WTC11 (cell line): ENCODE measurements at regions not wholly inside any gene's neighbourhood (a gene's known extent, or its start where the extent isn't known, plus 50 kb on each side); places are given as distances from the start of the nearest gene placed in this dataset.

Experiments used
- CREB1 ChIP-seq: sonication (generic); formaldehyde crosslinking; IDR thresholded peaks from 2 replicates; pipeline ENCODE4 v1.8.0; 2023; ENCODE audit warnings: mild to moderate bottlenecking, missing genetic modification reagents
- IRF2 ChIP-seq: sonication (generic); formaldehyde crosslinking; IDR thresholded peaks from 2 replicates; pipeline ENCODE4 v1.8.0; 2022; ENCODE audit warnings: low read depth, missing genetic modification reagents, borderline replicate concordance
- MXD4 ChIP-seq: fragments of 250-450 bp; sonication (Bioruptor Pico); IDR thresholded peaks from 2 replicates; pipeline ENCODE4 v1.8.0; 2021; ENCODE audit warnings: mild to moderate bottlenecking, moderate library complexity, borderline replicate concordance
- NR2C2 ChIP-seq: sonication (generic); formaldehyde crosslinking; IDR thresholded peaks from 2 replicates; pipeline ENCODE4 v1.8.0; 2022; ENCODE audit warnings: mild to moderate bottlenecking, missing genetic modification reagents
- TEAD1 ChIP-seq: sonication (generic); formaldehyde crosslinking; IDR thresholded peaks from 2 replicates; pipeline ENCODE4 v1.8.0; 2022; ENCODE audit warnings: mild to moderate bottlenecking, missing genetic modification reagents
- TEAD4 ChIP-seq: sonication (generic); formaldehyde crosslinking; IDR thresholded peaks from 2 replicates; pipeline ENCODE4 v1.8.0; 2022; ENCODE audit warnings: mild to moderate bottlenecking, missing genetic modification reagents
- ZNF138 ChIP-seq: sonication (generic); formaldehyde crosslinking; conservative IDR thresholded peaks from 2 replicates; pipeline ENCODE4 v1.8.1; 2022; ENCODE audit warnings: mild to moderate bottlenecking, moderate library complexity, missing genetic modification reagents
- ZNF671 ChIP-seq: fragments of 250-450 bp; sonication (Bioruptor Pico); IDR thresholded peaks from 2 replicates; pipeline ENCODE4 v1.8.0; 2021; ENCODE audit warnings: mild to moderate bottlenecking
- TF ChIP-seq, protein P1 (sequence below): fragments of 200-600 bp; IDR thresholded peaks from 2 replicates; pipeline ENCODE4 v1.8.0; 2022; ENCODE audit warnings: antibody characterized with exemption
- TF ChIP-seq, protein P2 (sequence below): sonication (generic); formaldehyde crosslinking; IDR thresholded peaks from 2 replicates; pipeline ENCODE4 v1.8.1; 2023; ENCODE audit warnings: mild to moderate bottlenecking, missing genetic modification reagents, moderate library complexity
- TF ChIP-seq, protein P3 (sequence below): sonication (generic); formaldehyde crosslinking; IDR thresholded peaks from 2 replicates; pipeline ENCODE4 v1.8.1; 2023; ENCODE audit warnings: mild to moderate bottlenecking, missing genetic modification reagents, borderline replicate concordance
- TF ChIP-seq, protein P4 (sequence below): sonication (generic); formaldehyde crosslinking; IDR thresholded peaks from 2 replicates; pipeline ENCODE4 v1.8.1; 2022; ENCODE audit warnings: mild to moderate bottlenecking, missing genetic modification reagents, moderate library complexity, borderline replicate concordance
- TF ChIP-seq, protein P5 (sequence below): fragments of 250-450 bp; sonication (Bioruptor Pico); IDR thresholded peaks from 2 replicates; pipeline ENCODE4 v1.9.0; 2021; ENCODE audit warnings: mild to moderate bottlenecking
- TF ChIP-seq, protein P6 (sequence below): sonication (generic); formaldehyde crosslinking; conservative IDR thresholded peaks from 2 replicates; pipeline ENCODE4 v1.8.1; 2022; ENCODE audit warnings: mild to moderate bottlenecking, missing genetic modification reagents

DNA sequence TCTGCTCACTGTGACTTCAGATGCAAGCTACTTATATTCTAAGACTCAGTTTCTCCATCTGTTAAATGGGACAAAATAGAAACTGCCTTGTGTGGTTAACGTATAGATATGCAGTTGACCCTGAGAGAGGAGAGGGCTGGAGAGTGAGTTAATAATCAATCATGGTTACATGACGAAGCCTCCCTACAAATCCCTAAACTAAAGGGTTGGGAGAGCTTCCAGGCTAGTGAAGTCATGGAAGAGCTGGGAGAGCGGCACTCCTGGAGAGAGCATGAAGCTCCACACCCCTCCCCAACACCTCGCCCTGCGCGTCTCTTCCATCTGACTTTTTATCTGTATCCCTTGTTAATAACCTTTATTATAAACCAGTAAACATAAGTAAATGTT is 138.5 kb upstream of the FAM9B start:
- TF ChIP-seq, protein P1, sequence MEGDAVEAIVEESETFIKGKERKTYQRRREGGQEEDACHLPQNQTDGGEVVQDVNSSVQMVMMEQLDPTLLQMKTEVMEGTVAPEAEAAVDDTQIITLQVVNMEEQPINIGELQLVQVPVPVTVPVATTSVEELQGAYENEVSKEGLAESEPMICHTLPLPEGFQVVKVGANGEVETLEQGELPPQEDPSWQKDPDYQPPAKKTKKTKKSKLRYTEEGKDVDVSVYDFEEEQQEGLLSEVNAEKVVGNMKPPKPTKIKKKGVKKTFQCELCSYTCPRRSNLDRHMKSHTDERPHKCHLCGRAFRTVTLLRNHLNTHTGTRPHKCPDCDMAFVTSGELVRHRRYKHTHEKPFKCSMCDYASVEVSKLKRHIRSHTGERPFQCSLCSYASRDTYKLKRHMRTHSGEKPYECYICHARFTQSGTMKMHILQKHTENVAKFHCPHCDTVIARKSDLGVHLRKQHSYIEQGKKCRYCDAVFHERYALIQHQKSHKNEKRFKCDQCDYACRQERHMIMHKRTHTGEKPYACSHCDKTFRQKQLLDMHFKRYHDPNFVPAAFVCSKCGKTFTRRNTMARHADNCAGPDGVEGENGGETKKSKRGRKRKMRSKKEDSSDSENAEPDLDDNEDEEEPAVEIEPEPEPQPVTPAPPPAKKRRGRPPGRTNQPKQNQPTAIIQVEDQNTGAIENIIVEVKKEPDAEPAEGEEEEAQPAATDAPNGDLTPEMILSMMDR: no peak
- TF ChIP-seq, protein P2, sequence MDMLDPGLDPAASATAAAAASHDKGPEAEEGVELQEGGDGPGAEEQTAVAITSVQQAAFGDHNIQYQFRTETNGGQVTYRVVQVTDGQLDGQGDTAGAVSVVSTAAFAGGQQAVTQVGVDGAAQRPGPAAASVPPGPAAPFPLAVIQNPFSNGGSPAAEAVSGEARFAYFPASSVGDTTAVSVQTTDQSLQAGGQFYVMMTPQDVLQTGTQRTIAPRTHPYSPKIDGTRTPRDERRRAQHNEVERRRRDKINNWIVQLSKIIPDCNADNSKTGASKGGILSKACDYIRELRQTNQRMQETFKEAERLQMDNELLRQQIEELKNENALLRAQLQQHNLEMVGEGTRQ (CRISPR knock-in tag): no peak
- TF ChIP-seq, protein P3, sequence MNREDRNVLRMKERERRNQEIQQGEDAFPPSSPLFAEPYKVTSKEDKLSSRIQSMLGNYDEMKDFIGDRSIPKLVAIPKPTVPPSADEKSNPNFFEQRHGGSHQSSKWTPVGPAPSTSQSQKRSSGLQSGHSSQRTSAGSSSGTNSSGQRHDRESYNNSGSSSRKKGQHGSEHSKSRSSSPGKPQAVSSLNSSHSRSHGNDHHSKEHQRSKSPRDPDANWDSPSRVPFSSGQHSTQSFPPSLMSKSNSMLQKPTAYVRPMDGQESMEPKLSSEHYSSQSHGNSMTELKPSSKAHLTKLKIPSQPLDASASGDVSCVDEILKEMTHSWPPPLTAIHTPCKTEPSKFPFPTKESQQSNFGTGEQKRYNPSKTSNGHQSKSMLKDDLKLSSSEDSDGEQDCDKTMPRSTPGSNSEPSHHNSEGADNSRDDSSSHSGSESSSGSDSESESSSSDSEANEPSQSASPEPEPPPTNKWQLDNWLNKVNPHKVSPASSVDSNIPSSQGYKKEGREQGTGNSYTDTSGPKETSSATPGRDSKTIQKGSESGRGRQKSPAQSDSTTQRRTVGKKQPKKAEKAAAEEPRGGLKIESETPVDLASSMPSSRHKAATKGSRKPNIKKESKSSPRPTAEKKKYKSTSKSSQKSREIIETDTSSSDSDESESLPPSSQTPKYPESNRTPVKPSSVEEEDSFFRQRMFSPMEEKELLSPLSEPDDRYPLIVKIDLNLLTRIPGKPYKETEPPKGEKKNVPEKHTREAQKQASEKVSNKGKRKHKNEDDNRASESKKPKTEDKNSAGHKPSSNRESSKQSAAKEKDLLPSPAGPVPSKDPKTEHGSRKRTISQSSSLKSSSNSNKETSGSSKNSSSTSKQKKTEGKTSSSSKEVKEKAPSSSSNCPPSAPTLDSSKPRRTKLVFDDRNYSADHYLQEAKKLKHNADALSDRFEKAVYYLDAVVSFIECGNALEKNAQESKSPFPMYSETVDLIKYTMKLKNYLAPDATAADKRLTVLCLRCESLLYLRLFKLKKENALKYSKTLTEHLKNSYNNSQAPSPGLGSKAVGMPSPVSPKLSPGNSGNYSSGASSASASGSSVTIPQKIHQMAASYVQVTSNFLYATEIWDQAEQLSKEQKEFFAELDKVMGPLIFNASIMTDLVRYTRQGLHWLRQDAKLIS (CRISPR knock-in tag): no peak
- TF ChIP-seq NR2C2 (CRISPR knock-in tag) (no peak), TEAD1 (CRISPR knock-in tag) (no peak), CREB1 (CRISPR knock-in tag) (no peak), ZNF138 (no peak), IRF2 (no peak), MXD4 (no peak), ZNF671 (CRISPR knock-in tag) (no peak), TEAD4 (CRISPR knock-in tag) (no peak)
- TF ChIP-seq, protein P4, sequence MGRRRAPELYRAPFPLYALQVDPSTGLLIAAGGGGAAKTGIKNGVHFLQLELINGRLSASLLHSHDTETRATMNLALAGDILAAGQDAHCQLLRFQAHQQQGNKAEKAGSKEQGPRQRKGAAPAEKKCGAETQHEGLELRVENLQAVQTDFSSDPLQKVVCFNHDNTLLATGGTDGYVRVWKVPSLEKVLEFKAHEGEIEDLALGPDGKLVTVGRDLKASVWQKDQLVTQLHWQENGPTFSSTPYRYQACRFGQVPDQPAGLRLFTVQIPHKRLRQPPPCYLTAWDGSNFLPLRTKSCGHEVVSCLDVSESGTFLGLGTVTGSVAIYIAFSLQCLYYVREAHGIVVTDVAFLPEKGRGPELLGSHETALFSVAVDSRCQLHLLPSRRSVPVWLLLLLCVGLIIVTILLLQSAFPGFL (CRISPR knock-in tag): no peak
- TF ChIP-seq, protein P5, sequence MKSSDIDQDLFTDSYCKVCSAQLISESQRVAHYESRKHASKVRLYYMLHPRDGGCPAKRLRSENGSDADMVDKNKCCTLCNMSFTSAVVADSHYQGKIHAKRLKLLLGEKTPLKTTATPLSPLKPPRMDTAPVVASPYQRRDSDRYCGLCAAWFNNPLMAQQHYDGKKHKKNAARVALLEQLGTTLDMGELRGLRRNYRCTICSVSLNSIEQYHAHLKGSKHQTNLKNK (CRISPR knock-in tag): no peak
- TF ChIP-seq, protein P6, sequence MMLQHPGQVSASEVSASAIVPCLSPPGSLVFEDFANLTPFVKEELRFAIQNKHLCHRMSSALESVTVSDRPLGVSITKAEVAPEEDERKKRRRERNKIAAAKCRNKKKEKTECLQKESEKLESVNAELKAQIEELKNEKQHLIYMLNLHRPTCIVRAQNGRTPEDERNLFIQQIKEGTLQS: no peak
